ENCODE measurements at regions not wholly inside any gene's neighbourhood (a gene's known extent, or its start where the extent isn't known, plus 50 kb on each side); places are given as distances from the start of the nearest gene placed in this dataset.

DNA sequence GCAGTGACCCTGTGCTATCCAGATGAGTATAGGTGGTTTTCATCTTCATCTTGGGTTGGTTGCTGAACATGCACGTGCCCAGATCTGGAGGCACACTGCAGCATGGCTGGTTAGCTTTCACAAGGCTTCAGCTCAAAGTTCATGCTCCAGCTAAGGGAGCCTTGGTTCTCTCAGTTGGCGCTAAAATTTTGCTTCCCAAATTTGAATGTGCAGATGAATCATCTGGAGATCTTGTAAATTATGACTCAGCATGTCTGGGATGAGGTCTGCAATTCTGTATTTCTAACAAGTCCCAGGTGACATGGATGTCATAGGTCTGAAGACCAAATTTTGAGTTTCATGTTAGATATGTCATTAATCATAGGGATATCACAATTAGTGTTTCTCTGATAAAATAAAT is 230.8 kb downstream of the FOXA2 start:
- no peak for DNase-seq (ENCODE audit: low read depth)
- TF ChIP-seq, protein P1, sequence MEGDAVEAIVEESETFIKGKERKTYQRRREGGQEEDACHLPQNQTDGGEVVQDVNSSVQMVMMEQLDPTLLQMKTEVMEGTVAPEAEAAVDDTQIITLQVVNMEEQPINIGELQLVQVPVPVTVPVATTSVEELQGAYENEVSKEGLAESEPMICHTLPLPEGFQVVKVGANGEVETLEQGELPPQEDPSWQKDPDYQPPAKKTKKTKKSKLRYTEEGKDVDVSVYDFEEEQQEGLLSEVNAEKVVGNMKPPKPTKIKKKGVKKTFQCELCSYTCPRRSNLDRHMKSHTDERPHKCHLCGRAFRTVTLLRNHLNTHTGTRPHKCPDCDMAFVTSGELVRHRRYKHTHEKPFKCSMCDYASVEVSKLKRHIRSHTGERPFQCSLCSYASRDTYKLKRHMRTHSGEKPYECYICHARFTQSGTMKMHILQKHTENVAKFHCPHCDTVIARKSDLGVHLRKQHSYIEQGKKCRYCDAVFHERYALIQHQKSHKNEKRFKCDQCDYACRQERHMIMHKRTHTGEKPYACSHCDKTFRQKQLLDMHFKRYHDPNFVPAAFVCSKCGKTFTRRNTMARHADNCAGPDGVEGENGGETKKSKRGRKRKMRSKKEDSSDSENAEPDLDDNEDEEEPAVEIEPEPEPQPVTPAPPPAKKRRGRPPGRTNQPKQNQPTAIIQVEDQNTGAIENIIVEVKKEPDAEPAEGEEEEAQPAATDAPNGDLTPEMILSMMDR (conservative IDR thresholded peaks at IDR 0.05; ENCODE audit: low read length): no peak

DNA sequence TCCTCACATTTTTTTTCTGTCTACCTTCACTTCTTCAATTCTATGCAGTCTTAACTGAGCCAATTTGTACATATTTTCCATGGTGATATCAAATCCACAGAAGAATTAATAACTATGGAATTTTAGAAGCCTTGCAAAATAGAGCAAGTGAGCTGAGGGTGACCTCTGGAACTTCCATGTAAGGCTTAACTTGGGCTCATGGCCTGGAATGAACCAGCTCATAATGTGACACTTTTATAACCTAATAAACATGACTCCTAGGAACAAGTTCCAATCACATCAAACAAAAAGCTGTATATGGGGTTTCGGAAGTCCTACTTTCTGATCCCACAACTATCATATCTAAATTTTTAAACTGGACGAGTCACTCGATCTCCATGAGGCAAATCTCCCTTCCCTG is 232.4 kb downstream of the FOXA2 start:
- DNase-seq (ENCODE audit: low read depth): no peak
- H3K4me3 ChIP-seq (ENCODE audit: low read length): no peak overlapping the region
- TF ChIP-seq, protein P1 (conservative IDR thresholded peaks at IDR 0.05; ENCODE audit: low read length): no peak

More for the DNA sequence above, 230.8 kb downstream of the FOXA2 start:
- H3K4me3 ChIP-seq (ENCODE audit: low read length): no peak overlapping the region

DNA sequence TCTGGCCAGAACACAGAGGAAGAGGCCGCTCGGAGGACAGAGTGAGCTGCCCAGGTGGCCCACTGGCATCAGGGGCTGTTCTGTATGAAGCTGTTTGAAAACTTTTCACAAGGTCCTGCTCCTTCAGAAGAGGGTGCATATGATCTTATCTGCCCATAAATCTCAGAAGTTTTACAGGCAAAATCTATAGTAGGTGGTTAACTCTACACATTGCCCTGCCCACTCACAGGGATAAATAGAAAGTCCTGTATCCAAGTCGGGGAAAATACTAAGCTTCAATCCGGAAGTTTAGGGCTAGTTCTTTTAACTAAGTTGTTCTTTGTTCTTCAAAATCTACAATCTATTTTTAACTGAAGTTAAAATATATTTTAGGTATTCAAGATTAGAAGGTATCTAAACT is 233.7 kb downstream of the FOXA2 start:
- TF ChIP-seq, protein P1 (conservative IDR thresholded peaks at IDR 0.05; ENCODE audit: low read length): no peak
- no peak overlapping the region for H3K4me3 ChIP-seq (ENCODE audit: low read length)
- DNase-seq (ENCODE audit: low read depth): no peak

DNA sequence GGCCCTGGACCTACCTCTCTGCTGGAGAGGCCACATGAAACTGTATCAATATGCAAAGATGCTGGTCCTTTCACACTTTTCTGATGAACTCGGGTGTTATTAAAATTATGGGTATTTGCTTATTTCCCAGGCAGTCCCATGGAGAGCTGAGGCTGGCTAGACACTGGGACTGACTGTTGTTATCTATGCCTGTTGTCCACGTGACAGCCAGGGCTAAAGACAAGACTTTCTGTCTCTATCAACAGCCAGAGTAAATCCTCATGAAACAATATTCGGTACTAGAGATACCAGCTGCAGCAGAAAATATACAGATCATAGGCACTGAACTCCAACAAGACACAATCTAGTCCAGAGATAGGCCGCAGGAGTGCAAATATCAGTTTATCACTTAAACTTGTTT is 236.4 kb downstream of the FOXA2 start:
- DNase-seq (ENCODE audit: low read depth): no peak
- TF ChIP-seq, protein P1 (conservative IDR thresholded peaks at IDR 0.05; ENCODE audit: low read length): no peak
- no peak overlapping the region for H3K4me3 ChIP-seq (ENCODE audit: low read length)

DNA sequence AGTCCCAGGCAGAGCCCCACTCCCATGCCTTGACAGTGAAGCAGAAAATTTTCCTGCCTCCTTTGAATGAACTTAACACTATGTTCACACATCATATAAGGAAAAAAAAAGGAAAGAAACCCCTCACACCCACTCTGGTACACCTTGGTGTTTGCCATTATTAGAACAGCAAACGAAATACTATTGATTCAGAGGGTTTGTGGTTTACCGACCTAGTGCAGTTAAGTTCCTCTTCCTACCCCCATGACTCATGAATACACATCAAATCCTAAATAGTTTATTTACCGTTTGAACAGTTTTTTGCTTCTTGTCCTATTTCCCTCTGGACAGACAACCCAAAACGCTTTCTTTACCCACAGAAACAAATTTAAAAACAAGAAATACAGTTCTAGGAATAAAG is 237.7 kb downstream of the FOXA2 start:
- H3K4me3 ChIP-seq (ENCODE audit: low read length): no peak overlapping the region
- no peak for DNase-seq (ENCODE audit: low read depth)
- TF ChIP-seq, protein P1 (conservative IDR thresholded peaks at IDR 0.05; ENCODE audit: low read length): no peak

DNA sequence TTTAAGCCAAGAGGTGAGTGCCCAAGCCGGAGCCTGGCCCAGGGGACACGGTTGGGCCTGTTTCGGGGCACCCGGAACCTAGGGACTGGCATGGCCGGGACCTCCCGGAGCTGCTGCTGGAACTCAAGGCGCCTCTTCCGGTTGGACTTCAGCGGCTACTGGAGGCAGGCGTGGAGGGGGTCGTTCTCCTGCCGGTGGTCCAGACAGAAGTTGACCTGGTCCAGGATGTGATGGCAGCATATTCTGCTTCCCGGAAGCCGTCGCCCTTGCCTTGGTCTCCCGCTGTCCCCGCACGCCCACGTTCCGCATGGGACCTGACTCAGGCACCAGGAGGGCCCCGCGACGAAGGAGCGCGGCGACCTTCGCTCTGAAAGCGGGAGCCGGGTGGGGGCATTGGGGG is 240.8 kb downstream of the FOXA2 start:
- TF ChIP-seq, protein P1 (conservative IDR thresholded peaks at IDR 0.05; ENCODE audit: low read length): no peak
- DNase-seq (ENCODE audit: low read depth): no peak
- H3K4me3 ChIP-seq (ENCODE audit: low read length): no peak overlapping the region

DNA sequence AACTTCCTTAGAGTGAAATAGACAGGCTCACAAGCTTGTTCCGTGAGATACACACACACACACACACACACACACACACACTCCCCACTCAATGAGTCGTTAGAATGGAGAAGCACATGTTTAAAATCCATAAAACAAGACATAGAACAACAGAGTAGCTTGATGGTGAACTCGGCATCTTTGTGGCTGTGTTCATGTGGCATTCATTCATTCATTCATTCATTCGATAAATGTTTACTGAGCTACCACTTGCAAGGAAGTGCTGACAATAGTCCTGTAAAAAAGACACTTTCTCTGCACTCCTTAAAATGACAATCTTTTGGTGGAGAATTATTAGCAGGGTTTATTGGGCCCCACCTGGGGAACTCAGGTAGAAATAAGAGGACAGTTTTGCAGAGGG is 242.0 kb downstream of the FOXA2 start:
- no peak for DNase-seq (ENCODE audit: low read depth)
- TF ChIP-seq, protein P1 (conservative IDR thresholded peaks at IDR 0.05; ENCODE audit: low read length): no peak
- H3K4me3 ChIP-seq (ENCODE audit: low read length): no peak overlapping the region
